ENCODE measurements at regions not wholly inside any gene's neighbourhood (a gene's known extent, or its start where the extent isn't known, plus 50 kb on each side); places are given as distances from the start of the nearest gene placed in this dataset.

DNA sequence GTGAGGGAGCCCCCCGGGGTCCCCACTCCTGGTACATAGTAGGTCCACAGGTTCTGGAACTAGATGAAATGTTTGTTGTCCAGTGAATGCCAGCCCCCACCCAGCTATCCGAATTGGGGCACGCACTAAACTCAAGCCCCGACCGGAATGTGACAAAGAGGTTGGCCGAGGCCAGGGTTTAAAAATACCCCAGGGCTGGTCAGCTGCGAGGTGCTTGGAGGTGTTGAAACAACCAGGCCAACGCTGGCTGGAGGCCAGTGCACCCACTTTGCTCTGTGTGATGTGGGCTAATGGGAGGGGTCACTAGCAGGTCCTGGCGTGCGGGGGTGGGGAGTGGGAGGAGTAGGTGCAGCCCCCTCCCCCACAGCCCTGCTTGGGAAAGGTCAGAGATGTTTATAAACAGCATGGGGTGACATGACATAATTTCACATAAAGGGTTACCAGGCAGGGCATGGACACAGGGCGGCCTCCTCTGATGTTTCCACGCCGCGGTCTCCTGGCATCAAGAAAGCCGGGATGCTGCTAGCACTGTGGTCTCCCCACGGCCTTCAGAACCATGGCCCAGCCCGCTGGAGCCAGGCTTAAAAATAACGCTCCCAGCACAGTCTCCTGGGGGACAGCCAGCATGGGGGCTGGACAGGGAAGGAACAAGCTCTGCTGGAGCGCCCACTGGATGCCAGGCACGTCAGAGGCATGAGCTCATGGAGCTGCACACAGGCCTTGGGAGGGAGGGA is 111.2 kb upstream of the PTPN1 start:
- DNase-seq (ENCODE audit: low read depth in 4 of 4, low spot score in 3 of 4) = no peak

DNA sequence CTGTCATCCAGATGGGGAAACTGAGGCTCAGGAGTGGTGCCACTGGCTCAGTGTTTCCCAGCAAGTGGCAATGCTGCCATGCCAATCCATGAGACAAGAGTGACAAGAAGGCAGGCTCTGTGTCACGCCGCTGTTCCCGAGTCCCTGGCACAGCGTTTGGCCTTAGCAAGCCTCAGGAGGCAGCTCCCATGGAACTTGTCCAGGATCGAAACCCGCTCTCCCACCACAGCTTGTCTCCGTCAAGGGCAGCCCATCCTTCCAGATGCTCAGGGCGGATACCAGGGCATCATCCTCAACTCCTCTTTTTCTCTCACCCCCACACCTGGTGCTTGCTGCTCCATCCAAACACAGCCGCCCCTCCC is 110.6 kb upstream of the PTPN1 start:
- no peak for DNase-seq (ENCODE audit: low read depth in 4 of 4, low spot score in 3 of 4)

DNA sequence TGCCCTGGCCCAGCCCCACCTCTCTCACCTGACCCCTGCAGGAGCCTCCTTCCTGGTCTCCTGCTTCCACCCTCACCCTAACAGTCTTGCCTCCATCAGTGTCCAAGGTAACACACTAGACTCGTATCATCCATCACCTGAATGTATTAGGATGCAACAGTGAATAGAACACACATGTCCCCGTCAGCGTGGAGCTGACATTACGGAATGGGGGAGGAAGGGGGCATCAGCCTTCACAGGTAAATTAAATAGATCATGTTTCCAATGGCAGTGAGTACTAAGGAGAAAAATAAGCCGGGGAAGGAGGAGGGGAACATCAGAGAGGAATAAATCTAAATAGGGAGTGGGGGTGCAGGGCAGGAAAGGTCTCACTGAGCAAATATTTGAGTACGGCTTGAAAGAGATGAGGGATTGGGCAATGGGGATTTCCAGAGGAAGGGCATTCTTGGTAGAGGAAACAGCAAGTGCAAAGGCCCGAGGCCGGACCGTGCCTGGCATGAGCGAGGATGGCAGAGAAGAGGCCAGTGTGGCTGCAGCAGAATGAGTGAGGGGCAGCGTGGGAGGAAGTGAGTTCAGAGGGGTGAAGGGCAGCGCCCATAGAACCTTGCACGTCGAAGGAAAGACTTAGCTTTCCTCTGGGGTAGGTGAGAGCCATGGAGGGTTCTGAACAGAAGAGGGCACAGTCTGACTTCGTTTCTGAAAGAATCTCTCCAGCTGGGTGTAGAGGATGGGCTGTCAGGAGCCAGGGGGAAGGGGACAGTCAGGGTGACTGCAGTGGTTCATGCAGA is 110.1 kb upstream of the PTPN1 start:
- DNase-seq (ENCODE audit: low read depth in 4 of 4, low spot score in 3 of 4) = no peak

DNA sequence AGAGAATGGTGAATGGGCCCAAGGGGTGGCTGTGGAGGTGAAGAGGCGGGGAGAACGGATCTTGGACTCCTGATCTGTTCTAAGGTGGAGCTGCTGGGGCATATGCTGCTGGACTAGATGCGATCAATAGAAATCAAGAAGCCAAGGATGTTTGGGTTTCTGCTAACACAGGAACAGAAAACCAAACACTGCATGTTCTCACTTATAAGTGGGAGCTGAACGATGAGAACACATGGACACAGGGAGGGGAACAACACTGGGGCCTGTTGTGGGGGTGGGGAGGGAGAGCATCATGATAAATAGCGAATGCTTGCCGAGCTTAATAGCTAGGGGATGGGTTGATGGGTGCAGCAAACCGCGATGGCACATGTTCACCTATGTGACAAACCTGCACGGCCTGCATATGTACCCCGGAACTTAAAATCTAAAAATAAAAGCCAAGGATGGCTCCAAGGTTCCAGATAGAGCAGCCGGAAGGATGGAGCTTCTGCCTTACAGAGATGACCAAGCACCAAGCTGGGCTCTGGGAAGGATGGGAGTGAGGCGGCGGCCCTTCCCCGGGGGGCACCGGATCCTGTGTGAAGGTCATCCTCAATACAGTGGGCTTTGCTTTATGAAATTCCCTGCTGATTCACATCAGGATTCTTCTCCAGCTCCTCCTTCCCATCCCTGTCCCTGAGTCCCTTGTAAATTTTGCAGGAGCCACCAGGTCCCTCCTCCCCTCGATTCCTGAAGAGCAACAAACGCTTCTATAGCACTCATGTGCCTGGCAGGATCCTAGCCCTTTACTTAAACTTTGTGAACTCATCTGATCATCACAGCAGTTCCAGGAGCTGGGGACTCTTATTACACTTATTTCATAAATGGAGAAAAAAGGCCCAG is 109.2 kb upstream of the PTPN1 start:
- DNase-seq (ENCODE audit: low read depth in 4 of 4, low spot score in 3 of 4) = no peak

DNA sequence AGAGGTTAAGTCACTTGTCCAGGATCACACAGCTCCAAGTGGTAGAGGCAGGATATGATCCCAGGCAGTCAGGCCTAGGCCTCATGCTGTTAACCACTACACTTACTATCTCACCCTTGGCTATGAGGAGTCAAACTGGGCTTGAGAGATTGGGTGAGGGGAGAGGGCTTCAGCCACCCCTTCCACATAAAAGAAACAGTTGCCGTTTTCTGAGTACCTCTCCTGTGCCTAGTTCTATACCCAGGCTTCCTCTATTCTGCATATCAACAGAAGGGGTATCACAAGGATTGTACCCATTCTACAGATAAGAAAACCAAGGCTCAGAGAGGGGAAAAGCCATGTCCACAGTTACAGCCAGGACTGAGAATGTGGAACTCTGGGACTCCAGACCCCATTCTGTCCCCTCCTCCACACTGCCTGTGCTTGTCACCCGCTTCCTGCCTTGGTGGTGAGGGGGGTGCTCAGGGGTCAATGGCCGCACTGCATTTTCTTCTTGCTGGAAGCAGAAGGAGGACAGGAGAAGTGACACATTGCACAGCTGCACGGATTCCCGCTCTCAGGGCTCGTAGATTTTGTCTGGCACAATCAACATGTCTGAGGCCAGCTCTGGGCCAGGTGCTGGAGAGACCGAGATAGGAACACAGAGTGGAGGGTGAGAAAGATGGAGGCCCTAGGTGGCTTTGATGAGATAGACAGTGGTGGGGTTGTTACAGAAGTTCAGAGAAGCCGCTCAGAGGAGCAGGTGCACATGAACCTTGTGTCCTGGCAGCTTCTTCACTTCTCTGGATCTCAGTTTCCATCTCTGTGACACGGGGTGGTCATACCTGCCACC is 108.4 kb upstream of the PTPN1 start:
- DNase-seq (ENCODE audit: low read depth in 4 of 4, low spot score in 3 of 4) = no peak

DNA sequence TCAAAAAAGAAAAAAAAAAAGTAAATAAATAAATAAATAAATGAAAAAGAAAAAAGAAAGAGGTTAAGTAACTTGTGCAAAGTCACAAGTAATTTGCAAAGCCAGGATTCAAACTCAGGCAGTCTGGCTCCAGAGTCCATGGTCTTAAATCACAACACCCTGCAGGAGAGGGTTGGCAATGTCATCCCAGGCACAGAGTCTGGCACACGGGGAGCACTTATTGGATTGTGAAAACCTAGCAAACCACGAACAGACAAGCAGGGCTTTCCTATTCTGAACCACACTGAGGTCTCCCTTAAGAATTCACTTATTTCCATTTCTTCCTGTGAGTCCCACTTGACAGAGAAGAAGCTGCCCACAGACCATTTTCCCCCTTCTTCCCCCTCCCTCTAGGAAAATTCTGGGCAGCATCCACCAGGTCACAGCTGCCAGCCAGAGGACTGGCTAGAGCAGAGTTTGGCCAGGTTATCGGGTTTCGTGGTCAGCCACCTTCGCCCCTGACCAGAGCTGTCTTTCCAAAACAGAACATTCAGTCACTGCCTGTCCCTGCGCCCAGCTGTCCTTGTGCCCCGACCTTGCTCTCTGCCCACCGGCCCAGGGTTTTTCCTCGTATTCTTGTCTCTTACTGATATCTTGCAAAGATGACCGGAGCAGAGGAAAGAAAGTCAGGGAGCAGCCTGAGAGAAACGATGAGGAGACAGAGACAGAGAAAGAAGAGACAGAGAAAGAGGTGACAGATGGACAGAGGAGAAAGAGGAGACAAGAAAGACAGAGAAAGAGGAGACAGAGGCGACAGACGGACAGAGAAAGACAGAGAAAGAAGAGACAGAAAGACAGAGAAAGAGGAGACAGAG is 106.4 kb upstream of the PTPN1 start:
- no peak for DNase-seq (ENCODE audit: low read depth in 4 of 4, low spot score in 3 of 4)

DNA sequence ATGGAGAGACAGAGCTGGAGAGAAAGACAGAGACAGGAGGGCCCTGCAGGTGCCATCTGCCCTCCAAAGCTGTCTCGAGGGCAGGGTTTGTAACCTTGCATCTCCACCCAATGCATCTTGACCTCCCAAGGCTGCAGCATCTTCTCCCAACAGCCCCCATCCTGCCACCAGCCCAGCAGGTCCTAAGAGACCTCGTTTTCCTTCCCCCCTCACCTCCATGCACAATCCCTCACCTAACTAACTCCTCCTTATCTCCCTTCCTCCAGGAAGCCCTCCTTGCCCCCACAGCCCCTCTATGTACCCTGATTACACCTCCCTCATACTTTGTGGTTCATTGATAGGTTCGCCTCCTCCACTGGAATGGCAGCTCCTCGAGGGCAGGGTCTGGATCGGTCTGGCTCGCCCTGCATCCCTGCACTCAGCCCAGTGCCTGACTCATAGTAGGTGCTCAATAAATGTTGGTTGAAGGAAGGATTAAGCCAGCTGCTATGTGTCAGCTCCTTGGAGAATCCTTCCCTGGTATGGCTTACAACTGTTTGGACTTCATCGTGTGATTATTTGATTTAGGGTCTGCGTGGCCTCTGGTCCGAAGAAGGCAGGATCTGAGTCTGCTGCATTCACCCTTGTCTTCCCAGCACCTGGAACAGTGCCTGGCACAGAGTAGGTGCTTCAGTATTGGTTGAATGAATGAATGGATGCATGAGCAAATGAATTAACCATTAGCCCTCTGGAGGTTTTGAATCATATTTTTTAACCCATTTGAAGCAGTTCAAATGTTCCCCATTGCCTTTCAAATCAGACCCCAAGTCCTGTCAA is 105.6 kb upstream of the PTPN1 start:
- no peak for DNase-seq (ENCODE audit: low read depth in 4 of 4, low spot score in 3 of 4)

DNA sequence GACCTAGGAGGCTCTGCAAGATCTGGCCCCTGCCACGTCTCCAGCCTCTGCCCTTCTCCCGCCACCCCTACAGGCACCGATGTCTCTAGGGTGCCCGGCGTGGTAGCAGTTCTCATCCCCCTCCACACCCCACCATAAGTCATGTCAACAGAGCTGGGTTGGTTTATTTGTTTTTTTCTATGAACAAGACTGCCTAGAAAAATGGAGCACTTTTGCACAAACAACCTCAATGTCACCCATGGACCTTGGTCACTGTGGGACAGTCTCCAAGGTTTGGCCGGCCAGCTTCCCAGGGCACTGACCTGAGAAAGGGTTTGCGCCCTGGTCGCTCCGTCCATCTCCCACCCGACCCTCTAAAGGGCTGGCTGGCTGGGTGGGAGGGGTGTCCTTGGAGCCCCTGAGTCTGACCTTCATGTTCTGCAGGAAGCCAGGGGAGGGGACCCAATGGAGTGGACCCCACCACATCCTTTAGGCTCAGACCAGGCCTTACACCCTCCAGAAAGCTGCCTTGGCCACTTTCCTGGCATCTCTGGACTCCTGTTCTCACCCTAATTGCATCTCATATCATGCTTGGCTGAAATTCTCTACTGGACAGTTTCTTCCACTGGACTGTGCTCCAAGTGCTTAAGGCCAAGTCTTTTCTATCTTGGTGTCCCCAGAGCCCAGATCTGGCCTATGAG is 104.8 kb upstream of the PTPN1 start:
- DNase-seq (ENCODE audit: low read depth in 4 of 4, low spot score in 3 of 4) = no peak

DNA sequence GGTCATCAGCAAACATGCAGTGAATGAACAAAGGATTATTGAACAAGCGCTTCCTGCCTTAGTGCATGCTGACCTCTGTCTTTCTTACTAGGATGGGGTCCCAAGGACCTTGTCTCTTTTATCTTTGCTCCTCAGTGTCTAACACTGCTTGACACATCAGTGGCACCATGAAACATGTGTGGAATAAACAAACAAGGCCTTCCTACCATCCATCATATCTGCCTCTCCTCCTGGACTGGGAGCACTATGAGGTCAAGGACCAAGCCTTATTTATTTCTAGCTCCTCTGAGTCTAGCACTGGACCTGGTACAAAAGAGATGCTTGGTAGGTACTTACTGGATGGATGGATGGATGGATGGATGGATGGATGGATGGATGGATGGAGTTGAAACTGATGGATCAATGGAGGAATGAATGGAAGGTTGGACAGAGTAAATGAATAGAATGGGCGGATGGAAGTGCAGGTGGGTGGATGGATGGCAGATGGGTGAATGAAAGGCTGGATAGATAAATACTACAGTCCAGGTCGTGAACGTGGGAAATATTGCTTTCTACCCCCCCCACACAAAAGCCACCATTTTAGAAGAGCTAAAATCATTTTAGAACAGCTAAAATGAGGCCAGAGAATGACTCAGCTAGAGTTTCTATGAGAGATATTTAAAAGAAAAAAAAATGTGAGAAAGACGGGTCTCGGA is 104.1 kb upstream of the PTPN1 start:
- DNase-seq (ENCODE audit: low read depth in 4 of 4, low spot score in 3 of 4) = no peak

DNA sequence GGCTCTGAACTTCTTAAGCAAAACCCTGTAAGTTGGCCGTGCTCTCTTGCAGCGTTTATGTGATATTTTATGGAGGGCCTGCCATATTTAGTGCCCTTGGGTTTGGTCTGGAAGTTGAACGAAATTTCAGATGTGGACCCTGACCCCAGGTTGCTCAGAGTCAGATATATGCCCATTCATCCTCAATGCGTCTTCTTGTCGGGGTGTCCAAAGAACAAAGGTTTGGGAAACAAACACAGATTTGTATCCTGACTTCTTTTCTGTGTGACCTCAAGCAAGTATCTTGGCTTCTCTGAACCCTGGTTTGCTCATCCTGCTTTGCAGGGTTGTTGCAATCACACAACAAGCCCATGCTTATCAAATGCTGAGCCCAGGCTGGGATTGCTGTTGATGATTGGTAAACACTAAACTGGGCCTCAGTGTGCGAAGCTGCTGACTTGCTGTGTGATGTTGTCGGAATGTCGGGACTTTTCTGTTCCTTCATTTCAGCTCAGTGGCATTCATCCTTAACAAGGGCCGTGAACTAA is 103.5 kb upstream of the PTPN1 start:
- DNase-seq (ENCODE audit: low read depth in 4 of 4, low spot score in 3 of 4) = no peak

DNA sequence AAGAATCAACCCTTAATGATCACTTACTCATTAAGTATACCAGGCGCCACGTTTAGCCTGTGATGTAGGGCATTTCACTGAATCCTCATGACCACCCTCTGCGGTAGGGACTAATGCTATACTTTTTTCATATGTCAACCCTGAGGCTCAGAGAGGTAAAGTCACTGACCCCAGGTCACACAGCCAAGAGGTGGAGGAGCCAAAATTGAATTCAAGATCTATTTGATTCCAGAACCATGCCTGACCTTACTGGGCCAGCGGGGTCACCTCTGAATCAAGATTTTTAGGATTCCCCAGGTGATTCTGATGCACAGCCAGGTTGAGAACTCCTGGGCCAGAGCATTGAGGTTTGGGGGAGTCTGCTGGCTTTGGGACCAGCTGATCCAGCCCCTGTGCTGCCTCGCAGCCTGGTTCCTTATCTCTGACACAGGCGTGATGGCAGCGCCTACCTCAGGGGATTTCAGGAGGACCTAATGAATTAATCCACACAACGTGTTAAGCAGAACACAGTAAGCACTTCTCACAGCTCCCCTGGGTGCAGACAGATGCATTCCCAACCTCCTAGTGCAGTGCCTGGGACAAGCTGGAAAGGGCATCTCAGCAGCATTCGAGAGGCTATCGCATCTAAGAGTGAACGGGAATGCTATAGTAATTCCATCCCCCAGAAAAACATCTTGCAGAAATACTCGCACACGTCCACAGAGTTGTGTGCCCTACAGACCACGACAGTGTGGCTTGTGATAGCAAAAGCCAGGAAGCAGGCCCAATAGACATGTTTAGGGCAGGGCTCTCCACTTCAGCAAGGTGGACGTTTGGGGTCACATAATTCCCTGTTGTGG is 101.4 kb upstream of the PTPN1 start:
- DNase-seq (ENCODE audit: low read depth in 4 of 4, low spot score in 3 of 4) = no peak

DNA sequence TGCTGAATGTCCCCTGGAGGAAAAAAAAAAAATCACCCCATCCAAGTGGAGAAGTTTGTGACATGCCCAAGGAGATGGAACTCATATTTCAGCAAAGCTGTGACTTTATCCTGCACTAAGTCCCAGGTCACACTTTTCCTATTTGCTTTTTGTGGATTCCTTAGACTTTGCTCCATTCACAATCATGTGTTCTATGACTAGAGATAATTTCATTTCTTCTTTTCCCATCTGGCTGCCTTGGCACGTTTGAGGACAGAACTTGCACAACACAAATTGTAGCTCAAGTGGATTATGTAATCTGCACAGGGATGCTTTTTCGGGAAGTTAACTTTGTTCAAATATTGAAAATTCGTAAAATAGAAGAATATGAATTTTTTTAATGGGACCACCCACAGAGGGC is 100.7 kb upstream of the PTPN1 start:
- no peak for DNase-seq (ENCODE audit: low read depth in 4 of 4, low spot score in 3 of 4)

DNA sequence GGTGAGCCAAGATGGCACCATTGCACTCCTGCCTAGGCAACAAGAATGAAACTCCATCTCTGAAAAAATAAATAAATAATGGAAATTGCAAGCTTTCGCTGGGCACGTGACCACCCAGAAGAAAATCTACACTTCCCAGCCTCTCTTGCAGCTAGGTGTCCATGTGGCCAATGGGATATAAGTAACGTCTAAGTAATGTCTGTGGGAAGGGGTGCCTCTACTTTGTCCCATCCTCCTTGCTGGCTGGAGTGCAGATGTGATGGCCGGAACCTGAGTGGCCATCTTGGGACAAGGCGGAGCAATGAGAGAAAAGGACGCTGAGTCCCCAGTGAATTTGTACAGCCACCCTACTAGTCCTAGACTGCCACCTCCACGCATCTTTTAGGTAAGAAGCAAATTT is 99.8 kb upstream of the PTPN1 start:
- no peak for DNase-seq (ENCODE audit: low read depth in 4 of 4, low spot score in 3 of 4)

DNA sequence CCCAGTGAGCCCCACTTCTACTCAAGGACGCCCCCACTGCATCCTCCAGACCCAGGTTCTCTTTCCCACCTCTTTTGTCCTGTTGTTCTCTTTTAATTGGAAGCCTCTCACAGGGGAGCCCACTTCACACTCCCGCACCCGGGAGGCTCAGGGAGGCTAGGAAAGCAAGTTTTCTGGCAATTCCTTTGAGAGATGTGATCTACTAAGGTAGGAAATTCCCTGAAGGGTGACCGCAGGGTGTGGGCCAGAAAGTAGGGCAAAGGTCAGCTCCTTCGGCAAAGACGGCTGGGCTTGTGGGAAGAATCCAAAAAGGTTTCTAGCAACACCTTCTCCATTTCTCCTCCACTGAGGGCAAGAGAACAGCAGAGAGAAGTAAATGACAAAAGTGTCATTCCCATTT is 98.1 kb upstream of the PTPN1 start:
- no peak for DNase-seq (ENCODE audit: low read depth in 4 of 4, low spot score in 3 of 4)

DNA sequence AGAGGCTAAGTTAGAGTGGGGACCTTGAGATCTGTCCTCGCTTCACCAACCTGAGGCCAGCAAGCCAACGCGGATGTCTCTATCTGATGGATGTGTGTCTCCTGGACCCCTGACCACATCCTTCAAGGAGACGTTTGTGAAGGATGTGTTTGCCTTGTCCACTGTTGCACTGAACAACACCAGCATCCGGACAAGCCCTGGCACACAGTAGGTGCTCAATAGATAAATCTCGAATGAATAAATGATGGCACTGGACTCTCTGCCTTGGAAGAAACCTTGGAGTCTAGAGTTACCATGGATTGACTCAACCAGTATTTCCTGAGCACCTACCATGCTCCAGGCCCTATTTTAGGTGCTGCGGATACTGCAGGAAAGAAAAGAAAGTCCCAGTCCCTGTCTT is 97.7 kb upstream of the PTPN1 start:
- no peak for DNase-seq (ENCODE audit: low read depth in 4 of 4, low spot score in 3 of 4)

DNA sequence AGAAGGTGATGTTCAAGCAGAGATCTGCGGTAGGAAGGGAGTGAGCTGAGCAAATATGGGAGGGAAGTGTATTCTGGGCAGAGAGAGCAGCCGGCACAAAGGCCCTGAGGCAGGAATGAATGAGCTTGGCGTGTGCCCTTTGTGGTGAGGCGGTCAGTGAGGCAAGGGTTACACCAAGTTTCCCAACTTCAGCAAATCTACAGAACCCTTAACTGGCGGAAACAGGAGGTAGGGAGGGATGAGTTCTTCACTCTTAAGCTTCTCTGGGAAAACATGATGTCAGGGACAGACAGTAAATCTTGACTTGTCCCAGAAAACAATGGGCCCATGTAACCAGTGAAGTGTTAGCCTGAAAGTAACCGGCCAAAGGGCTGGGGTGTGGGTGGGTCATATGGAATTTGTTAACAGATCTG is 97.1 kb upstream of the PTPN1 start:
- no peak for DNase-seq (ENCODE audit: low read depth in 4 of 4, low spot score in 3 of 4)

Measured in right renal pelvis (tissue), 4 donors.